Muscle layer of duodenum (tissue), 2 donors: ENCODE measurements at regions not wholly inside any gene's neighbourhood (a gene's known extent, or its start where the extent isn't known, plus 50 kb on each side); places are given as distances from the start of the nearest gene placed in this dataset.

Experiments
- H3K27ac ChIP-seq: one replicate; pipeline ENCODE4 v1.7.0; 2013; ENCODE audit warnings: mild to moderate bottlenecking, low read length
- H3K27me3 ChIP-seq: one replicate; pipeline ENCODE4 v1.7.0; 2013; ENCODE audit warnings: low read depth, mild to moderate bottlenecking, control low read depth, low read length
- H3K36me3 ChIP-seq, 2 donors: one replicate each; pipeline ENCODE4 v1.7.0; 2013; ENCODE audit warnings: low read length in 2 of 2, control low read depth in 1 of 2, mild to moderate bottlenecking in 1 of 2; ENCODE audit not compliant: insufficient read depth in 2 of 2, control insufficient read depth in 1 of 2
- H3K4me1 ChIP-seq, 2 donors: one replicate each; pipeline ENCODE4 v1.7.0; 2013; ENCODE audit warnings: low read length in 2 of 2, mild to moderate bottlenecking in 2 of 2, control low read depth in 1 of 2, moderate library complexity in 1 of 2; ENCODE audit not compliant: insufficient read depth in 2 of 2, control insufficient read depth in 1 of 2
- H3K4me3 ChIP-seq, 2 donors: one replicate each; pipeline ENCODE4 v1.7.0; 2013; ENCODE audit warnings: low read length in 2 of 2, low read depth in 1 of 2, mild to moderate bottlenecking in 1 of 2
- H3K9me3 ChIP-seq, 2 donors: one replicate each; pipeline ENCODE4 v1.7.0; 2013; ENCODE audit warnings: low read length in 2 of 2, control low read depth in 1 of 2, mild to moderate bottlenecking in 1 of 2; ENCODE audit not compliant: control insufficient read depth in 1 of 2
- donor health status: healthy.

DNA sequence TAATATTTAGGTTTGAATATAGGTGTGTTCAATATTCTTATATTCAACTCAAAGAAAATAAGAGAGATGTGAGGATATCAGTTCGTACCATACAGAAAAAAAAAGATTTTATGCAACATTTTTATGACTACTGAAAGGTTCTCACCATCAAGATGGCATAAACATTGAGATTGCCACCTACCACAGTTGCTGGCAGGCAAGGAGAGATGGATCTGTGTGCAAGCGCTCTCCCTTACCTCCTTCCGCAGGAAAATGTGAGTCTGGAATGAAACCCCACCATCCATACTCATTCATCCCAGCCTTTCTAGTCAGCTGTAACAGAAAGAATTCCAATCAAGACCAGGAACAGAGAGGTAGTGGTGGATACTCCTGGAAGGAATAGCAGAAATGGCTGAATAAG, 376.9 kb downstream of the PPP3CA start:
- Histone ChIP-seq H3K4me3 (no peak overlapping the region), H3K27me3 (no peaks in the 10 kb centered on the region), H3K27ac (no peak overlapping the region), H3K4me1 (no peaks in the 10 kb centered on the region), H3K36me3 (no peaks in the 10 kb centered on the region), H3K9me3 (no peaks in the 10 kb centered on the region)

DNA sequence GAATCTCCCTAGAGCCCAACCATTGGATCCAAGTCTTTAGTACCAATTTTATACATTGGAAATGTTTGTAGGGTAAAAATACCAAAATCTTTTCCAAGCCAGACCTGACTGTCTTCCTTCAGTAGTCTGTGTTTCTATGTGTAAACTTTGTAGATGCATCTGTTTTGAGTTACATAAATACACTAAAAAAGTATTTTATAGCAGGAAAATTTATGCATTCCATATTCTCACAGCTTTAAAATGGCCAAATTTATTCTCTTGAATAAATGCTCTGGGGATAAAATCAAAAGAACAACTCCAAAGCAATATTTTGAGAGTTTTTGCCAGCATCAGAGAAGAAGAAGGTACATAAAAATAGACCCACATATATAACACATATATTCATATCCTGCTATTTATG, 377.4 kb downstream of the PPP3CA start:
- no peaks in the 10 kb centered on the region for H3K36me3 ChIP-seq
- H3K4me1 ChIP-seq = no peaks in the 10 kb centered on the region
- H3K27me3 ChIP-seq = no peaks in the 10 kb centered on the region
- no peaks in the 10 kb centered on the region for H3K9me3 ChIP-seq
- H3K4me3 ChIP-seq = no peak overlapping the region
- no peak overlapping the region for H3K27ac ChIP-seq

DNA sequence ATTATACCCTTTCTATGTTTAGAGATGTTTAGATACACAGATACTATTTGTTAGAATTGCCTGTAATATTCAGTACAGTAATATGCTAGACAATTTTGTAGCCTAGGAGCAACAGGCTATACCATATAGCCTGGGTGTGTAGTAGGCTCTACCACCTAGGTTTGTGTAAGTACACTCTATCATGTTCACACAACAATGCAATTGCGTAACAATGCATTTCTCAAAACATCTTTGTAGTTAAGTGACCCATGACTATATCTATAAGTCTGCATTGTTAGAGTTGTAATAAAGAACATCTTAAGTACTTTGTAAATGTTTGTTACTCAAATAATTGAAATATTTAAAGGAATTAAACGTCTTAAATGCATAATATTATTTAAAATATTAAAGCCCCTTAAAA, 379.3 kb downstream of the PPP3CA start:
- Histone ChIP-seq H3K36me3 (no peaks in the 10 kb centered on the region), H3K27ac (no peak overlapping the region), H3K27me3 (no peaks in the 10 kb centered on the region), H3K4me1 (no peaks in the 10 kb centered on the region), H3K4me3 (no peak overlapping the region), H3K9me3 (no peaks in the 10 kb centered on the region)

DNA sequence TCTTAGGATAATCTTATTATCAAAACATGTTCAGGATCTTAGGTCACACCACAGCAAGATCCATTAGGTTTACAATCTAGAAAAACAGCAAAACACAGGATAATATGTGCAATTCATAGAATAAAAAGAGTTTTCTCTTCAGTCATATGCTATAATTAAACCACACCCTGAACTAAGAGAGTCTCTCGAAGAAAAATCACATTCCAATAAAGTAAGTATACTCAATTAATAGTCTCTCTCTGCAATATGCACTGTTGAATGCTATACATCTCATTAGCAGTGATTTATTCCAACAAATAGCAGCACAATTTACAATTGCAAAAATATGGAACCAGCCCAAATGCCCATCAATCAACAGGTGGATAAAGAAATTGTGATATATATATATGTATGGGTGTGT, 383.7 kb downstream of the PPP3CA start:
- H3K9me3 ChIP-seq = no peaks in the 10 kb centered on the region
- no peaks in the 10 kb centered on the region for H3K4me1 ChIP-seq
- H3K4me3 ChIP-seq = no peak overlapping the region
- H3K27me3 ChIP-seq = no peaks in the 10 kb centered on the region
- no peaks in the 10 kb centered on the region for H3K36me3 ChIP-seq
- H3K27ac ChIP-seq = no peak overlapping the region

DNA sequence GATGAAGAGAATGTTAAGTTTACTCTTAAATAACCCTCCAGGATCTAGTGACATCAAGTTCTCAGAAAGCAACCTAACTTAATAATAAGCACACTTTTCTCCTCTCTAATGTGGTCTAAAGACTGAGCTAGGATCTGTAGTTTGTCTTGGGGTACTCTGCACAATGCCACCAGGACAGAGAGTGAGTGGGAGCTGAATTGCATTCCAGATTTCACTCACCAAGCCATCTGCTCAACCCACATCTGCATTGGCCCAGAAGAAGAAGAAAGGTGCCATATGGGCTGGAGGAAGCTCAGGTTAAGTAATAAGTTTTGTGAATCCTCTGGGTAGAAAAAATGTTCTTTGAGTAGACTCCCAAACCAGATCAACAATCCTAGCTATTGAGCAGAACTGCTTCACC, 384.6 kb downstream of the PPP3CA start:
- no peak overlapping the region for H3K27ac ChIP-seq
- no peaks in the 10 kb centered on the region for H3K4me1 ChIP-seq
- H3K36me3 ChIP-seq = no peaks in the 10 kb centered on the region

DNA sequence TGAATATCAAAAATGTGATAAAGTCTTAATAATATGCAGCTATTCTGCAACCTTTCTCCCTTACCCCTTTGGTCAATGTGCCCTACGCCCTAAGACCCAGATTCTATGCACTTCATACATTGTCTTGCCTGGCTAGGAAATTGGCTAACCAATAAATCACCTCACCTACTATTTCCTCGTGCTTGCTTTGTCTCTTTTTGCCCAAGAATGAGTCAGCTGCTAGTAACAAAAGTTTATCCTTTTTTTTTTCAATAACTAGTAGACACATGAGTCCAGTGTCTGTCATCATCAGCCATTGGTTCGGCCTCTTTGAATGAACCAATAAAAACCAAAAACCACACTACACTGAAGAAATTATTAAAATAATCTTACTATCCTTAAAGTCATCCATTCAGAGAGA, 387.1 kb downstream of the PPP3CA start:
- no peaks in the 10 kb centered on the region for H3K36me3 ChIP-seq
- H3K27ac ChIP-seq = no peak overlapping the region
- H3K4me3 ChIP-seq = no peak overlapping the region
- no peaks in the 10 kb centered on the region for H3K4me1 ChIP-seq
- no peaks in the 10 kb centered on the region for H3K27me3 ChIP-seq
- H3K9me3 ChIP-seq = no peaks in the 10 kb centered on the region

More for the DNA sequence above, 384.6 kb downstream of the PPP3CA start:
- H3K27me3 ChIP-seq = no peaks in the 10 kb centered on the region
- no peak overlapping the region for H3K4me3 ChIP-seq
- no peaks in the 10 kb centered on the region for H3K9me3 ChIP-seq

DNA sequence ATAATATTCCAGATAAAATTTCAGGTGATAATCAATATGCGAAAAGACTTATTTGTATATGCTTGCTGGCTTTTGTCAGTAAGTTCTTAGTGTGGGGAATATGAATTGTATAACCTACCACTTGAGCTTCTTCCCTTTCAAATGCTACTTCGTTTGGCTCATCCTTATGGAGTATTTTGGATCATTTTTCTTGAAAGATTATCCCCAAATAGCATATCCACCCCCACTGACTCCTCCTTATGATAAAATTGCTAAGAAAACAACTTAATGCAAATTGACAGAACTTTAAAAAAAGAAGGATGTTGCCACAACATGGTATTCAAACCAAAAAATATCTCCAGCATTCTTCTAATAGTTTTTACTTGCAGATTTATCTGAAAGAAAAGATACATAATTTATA, 393.3 kb downstream of the PPP3CA start:
- Histone ChIP-seq H3K36me3 (no peaks in the 10 kb centered on the region), H3K27ac (no peak overlapping the region), H3K4me1 (no peaks in the 10 kb centered on the region), H3K4me3 (no peak overlapping the region), H3K27me3 (no peaks in the 10 kb centered on the region), H3K9me3 (no peaks in the 10 kb centered on the region)

DNA sequence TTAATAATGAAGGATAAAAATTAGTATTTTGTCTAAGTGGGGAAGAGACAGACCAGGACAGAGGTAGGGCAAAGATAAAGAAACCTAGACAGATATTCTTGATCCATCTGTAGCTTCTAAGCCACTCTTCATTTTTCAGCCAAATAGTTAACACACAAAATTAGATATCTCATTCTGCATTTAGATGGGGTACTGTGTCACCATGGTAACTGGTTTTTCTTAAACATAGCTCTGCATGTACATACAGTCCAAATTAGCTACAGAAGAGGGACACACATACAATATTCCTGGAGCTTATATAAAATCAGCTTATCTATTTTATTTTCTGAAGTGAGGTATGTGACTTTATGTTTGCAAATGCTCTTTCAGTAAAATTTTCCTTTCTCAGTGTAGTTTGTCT, 393.7 kb downstream of the PPP3CA start:
- no peak overlapping the region for H3K27ac ChIP-seq
- no peak overlapping the region for H3K4me3 ChIP-seq
- H3K36me3 ChIP-seq = no peaks in the 10 kb centered on the region
- H3K4me1 ChIP-seq = no peaks in the 10 kb centered on the region
- H3K9me3 ChIP-seq = no peaks in the 10 kb centered on the region
- no peaks in the 10 kb centered on the region for H3K27me3 ChIP-seq

DNA sequence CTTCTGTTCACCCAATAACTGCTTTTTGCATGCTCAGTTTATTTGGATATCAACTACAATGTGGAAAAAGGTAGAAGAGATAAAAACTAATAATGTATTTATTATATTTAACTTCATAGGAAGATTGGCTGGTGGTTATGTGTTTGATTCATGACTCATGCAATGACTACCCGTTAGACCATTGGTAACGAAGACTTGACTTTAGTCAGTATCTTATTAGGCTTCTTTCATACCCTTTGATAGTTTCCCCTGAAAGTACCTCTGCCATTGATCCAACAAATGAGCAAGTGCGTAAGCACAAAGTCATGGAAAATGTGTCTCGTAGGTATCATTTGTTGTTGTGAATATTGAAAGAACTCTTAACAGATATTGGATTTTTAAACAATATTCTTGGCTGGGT, 394.7 kb downstream of the PPP3CA start:
- Histone ChIP-seq H3K9me3 (no peaks in the 10 kb centered on the region), H3K36me3 (no peaks in the 10 kb centered on the region), H3K27me3 (no peaks in the 10 kb centered on the region), H3K4me3 (no peak overlapping the region), H3K27ac (no peak overlapping the region), H3K4me1 (no peaks in the 10 kb centered on the region)

DNA sequence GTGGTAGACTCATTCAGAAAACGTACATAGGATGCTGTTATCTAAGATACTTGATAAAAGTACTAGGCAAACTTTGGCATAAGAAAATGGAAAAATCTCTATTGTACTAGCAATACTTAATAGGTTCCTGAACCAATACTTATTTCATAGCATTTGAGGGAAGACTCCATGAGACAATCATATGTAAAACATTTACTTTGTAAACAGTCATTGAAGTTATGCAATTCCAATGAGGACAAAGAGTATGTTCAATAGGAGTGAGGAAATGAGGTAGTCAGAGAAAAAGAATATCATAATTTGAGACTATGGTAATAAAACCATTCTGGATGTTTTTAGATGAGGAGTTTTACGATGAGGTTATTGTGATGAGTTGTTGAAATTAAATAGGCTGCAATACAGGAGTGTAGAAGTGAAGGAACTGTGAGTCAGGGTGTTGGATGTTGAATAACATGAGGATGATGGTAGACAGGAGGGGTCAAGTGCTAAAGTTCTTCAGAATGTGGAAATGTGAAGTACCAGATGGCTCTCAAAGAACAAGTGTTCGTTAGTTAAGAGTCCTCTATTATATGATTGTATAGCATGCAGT, 397.9 kb downstream of the PPP3CA start:
- H3K4me1 ChIP-seq = no peaks in the 10 kb centered on the region

DNA sequence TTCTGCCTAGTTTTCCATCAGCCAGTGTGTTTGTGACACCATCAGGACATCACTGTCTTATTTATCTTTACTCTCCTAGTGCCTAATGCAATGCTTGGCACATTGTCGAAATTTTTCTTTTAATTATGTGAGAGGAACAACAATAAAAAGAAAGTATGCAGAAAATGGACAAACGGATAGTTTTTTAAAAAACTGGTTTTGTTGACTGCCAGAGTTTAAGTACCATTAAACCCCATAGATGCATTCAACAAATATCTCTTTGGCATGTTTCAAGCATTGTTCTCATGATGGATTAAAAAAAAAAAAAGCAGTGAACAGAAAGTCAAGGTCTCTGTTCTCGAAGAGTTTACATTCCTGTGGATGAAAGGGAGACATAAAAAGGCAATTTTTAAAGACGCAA, 398.4 kb downstream of the PPP3CA start:
- Histone ChIP-seq H3K4me1 (no peaks in the 10 kb centered on the region), H3K36me3 (no peaks in the 10 kb centered on the region), H3K27me3 (no peaks in the 10 kb centered on the region)

More for the DNA sequence above, 397.9 kb downstream of the PPP3CA start:
- Histone ChIP-seq H3K27me3 (no peaks in the 10 kb centered on the region), H3K36me3 (no peaks in the 10 kb centered on the region), H3K9me3 (peaks cover 0 to 3% of the 10 kb centered on the region in 2 donors), H3K27ac (no peak overlapping the region), H3K4me3 (no peak overlapping the region)

DNA sequence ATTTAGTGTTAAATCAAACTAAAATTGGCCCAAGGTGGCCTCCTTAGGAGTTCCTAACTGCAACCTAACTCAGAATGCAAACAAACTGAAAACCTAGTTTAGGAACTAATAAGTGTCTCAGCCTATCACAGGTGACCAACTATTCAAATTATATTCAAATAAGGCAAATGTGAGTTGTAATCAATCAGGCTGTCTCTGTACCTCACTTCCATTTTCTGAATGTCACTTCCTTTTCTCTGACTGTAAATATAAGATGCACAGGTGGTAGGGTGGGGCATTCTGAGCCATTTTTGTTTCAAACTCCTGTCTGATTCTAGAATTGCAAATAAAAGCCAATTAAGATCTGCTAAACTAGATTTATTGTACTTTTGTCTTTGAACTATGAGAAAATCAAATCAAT, 401.5 kb downstream of the PPP3CA start:
- Histone ChIP-seq H3K27ac (no peak overlapping the region), H3K9me3 (peaks cover 0 to 14% of the 10 kb centered on the region in 2 donors), H3K4me1 (no peaks in the 10 kb centered on the region), H3K36me3 (no peaks in the 10 kb centered on the region), H3K27me3 (no peaks in the 10 kb centered on the region), H3K4me3 (no peak overlapping the region)

More for the DNA sequence above, 398.4 kb downstream of the PPP3CA start:
- no peak overlapping the region for H3K27ac ChIP-seq
- no peak overlapping the region for H3K4me3 ChIP-seq
- peaks cover 0 to 3% of the 10 kb centered on the region in 2 donors for H3K9me3 ChIP-seq
